OCI-LY3 (cell line): ENCODE measurements at regions not wholly inside any gene's neighbourhood (a gene's known extent, or its start where the extent isn't known, plus 50 kb on each side); places are given as distances from the start of the nearest gene placed in this dataset.

Experiments
- CTCF ChIP-seq: fragments of 200-600, 300-600 bp; sonication (generic); IDR thresholded peaks from 2 replicates; pipeline ENCODE4 v1.5.1; 2014; ENCODE audit warnings: antibody characterized with exemption, low read length, low read depth
- EZH2phosphoT487 ChIP-seq: fragments of 200-600 bp; shearing (Covaris generic); IDR thresholded peaks from 2 replicates; pipeline ENCODE4 v1.6.1; 2018; ENCODE audit warnings: antibody characterized with exemption, mixed run types, low read depth

- no peak for TF ChIP-seq EZH2phosphoT487
- TF ChIP-seq CTCF, result no peak
These were observed 1460.7 kb upstream of the B3GALT2 start for GRCh38 chr1:194647118-194647517.
